Thyroid gland (tissue), 4 donors: ENCODE measurements at regions not wholly inside any gene's neighbourhood (a gene's known extent, or its start where the extent isn't known, plus 50 kb on each side); places are given as distances from the start of the nearest gene placed in this dataset.
A peak's percentile ranks its signal among the peaks of the same experiment; 100 is the strongest.

Experiments used
- DNase-seq, 2 donors: peaks; one replicate each; pipeline ENCODE4 v3.0.0-alpha.2; 2019
- H3K27ac ChIP-seq, 3 donors: fragments of 200-600 bp; sonication (generic); 1 replicate in 2 of 3; 2 replicates in 1 of 3; pipeline ENCODE4 v1.5.1; 2016 to 2019; ENCODE audit warnings: mild to moderate bottlenecking in 1 of 3, moderate library complexity in 1 of 3
- H3K27me3 ChIP-seq: fragments of 200-600 bp; sonication (generic); one replicate; pipeline ENCODE4 v1.5.1; 2019
- H3K36me3 ChIP-seq, 2 donors: fragments of 200-600 bp; sonication (generic); one replicate each; pipeline ENCODE4 v1.5.1; 2016 to 2019
- H3K4me1 ChIP-seq, 2 donors: fragments of 200-600 bp; sonication (generic); one replicate each; pipeline ENCODE4 v1.5.1; 2017 to 2019
- H3K4me3 ChIP-seq, 3 donors: fragments of 200-600 bp; sonication (generic); replicated peaks in 1 of 3; 1 replicate in 2 of 3; 2 replicates in 1 of 3; pipeline ENCODE4 v1.5.1; 2016; ENCODE audit warnings: mild to moderate bottlenecking in 1 of 3
- H3K9me3 ChIP-seq: fragments of 200-600 bp; sonication (generic); one replicate; pipeline ENCODE4 v1.5.1; 2017
- POLR2A ChIP-seq, 2 donors: fragments of 450-650 bp; IDR thresholded peaks; one replicate each; pipeline ENCODE4 v1.6.1; 2017; ENCODE audit warnings: antibody characterized with exemption in 2 of 2, mild to moderate bottlenecking in 2 of 2, moderate library complexity in 1 of 2
- WGBS, 2 donors: methylation state at CpG; one replicate each; pipeline ENCODE4 v1.1.5; 2017; 5-methylcytosine and 5-hydroxymethylcytosine counted together
- intact Hi-C: fragments of 100-400 bp; cut with DNase I; formaldehyde crosslinking; loops from one replicate; pipeline ENCODE4 v1.15.1; 2023
- TF ChIP-seq, protein P1 (sequence below), 6 experiments: fragments of 200-600 bp in 3 of 6; fragments of 450-650 bp in 3 of 6; sonication (generic) in 3 of 6; IDR thresholded peaks; one replicate each; pipeline ENCODE4 v1.5.1; 2016 to 2019; ENCODE audit warnings: antibody characterized with exemption in 6 of 6, mild to moderate bottlenecking in 2 of 6, inconsistent platforms in 1 of 6, moderate library complexity in 1 of 6

GRCh38 chr6:21881969-21882465 lies 288.5 kb downstream of the SOX4 start:
- TF ChIP-seq POLR2A (IDR thresholded peaks at IDR 0.05), result no peak
- TF ChIP-seq, protein P1, sequence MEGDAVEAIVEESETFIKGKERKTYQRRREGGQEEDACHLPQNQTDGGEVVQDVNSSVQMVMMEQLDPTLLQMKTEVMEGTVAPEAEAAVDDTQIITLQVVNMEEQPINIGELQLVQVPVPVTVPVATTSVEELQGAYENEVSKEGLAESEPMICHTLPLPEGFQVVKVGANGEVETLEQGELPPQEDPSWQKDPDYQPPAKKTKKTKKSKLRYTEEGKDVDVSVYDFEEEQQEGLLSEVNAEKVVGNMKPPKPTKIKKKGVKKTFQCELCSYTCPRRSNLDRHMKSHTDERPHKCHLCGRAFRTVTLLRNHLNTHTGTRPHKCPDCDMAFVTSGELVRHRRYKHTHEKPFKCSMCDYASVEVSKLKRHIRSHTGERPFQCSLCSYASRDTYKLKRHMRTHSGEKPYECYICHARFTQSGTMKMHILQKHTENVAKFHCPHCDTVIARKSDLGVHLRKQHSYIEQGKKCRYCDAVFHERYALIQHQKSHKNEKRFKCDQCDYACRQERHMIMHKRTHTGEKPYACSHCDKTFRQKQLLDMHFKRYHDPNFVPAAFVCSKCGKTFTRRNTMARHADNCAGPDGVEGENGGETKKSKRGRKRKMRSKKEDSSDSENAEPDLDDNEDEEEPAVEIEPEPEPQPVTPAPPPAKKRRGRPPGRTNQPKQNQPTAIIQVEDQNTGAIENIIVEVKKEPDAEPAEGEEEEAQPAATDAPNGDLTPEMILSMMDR (IDR thresholded peaks at IDR 0.05), result no peak
- Histone ChIP-seq H3K27ac (no peak overlapping the region), H3K9me3 (no peaks in the 10 kb centered on the region), H3K4me1 (peaks cover 0 to 5% of the 10 kb centered on the region in 2 donors), H3K4me3 (no peak overlapping the region), H3K27me3 (no peaks in the 10 kb centered on the region), H3K36me3 (no peaks in the 10 kb centered on the region)
- intact Hi-C loops, result no loop called here
- WGBS, 2 donors, result 92 to 96% methylated on average over 1 of the region's 1 CpG
- DNase-seq, result no peak

DNA sequence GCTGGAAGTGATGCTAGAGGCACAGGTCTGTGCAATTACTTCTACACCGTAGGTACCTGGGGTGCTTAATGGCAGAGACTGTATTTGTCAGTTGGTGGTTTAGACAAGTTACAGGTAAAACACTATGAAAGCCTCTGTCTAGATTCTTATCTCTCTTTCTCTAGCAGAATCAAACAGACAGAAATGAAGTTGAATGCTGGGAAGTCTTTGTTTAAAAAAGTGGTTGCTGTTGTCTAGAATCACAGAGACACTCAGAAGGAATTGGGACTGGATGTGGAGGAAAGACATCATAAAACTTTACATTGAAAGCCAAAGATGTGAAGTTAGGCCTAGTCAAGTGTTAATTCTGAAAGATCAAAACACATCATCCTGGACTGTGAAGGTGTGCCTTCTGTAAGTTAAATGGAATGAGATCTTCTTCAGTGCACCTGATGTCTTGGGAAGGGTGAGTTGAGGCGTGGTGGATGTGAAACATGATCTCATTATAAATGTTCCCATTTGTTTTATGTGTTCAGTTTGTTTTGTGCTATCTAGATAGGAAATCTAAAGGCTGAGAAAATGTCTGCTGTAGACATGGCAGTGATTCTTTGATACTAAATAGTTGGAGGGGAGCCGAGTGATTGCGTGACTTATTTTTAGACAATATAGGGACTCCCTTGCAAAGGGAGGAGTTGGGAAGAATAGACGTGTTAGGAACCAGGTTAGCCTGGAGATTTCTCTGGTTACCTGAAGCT lies 290.2 kb downstream of the SOX4 start:
- H3K27ac ChIP-seq, result no peak overlapping the region
- no peak overlapping the region for H3K4me3 ChIP-seq
- H3K9me3 ChIP-seq, result no peaks in the 10 kb centered on the region
- TF ChIP-seq, protein P1 (IDR thresholded peaks at IDR 0.05), result no peak
- TF ChIP-seq POLR2A (IDR thresholded peaks at IDR 0.05), result no peak
- WGBS, 2 donors, result 93 to 98% methylated on average over 5 of the region's 5 CpGs
- H3K36me3 ChIP-seq, result no peaks in the 10 kb centered on the region
- peaks cover 9 to 14% of the 10 kb centered on the region in 2 donors for H3K4me1 ChIP-seq
- intact Hi-C loops, result no loop called here
- no peaks in the 10 kb centered on the region for H3K27me3 ChIP-seq
- DNase-seq, result no peak

GRCh38 chr6:21885111-21885510 lies 291.6 kb downstream of the SOX4 start:
- intact Hi-C loops, result no loop called here
- H3K27ac ChIP-seq, result no peak overlapping the region
- WGBS, 2 donors, result 50 to 80% methylated on average over 1 of the region's 1 CpG
- no peaks in the 10 kb centered on the region for H3K36me3 ChIP-seq
- TF ChIP-seq, protein P1 (IDR thresholded peaks at IDR 0.05), result no peak
- TF ChIP-seq POLR2A (IDR thresholded peaks at IDR 0.05), result no peak
- H3K4me3 ChIP-seq, result no peak overlapping the region
- H3K9me3 ChIP-seq, result no peaks in the 10 kb centered on the region
- DNase-seq, result no peak
- H3K4me1 ChIP-seq, result peaks cover 9 to 14% of the 10 kb centered on the region in 2 donors
- H3K27me3 ChIP-seq, result no peaks in the 10 kb centered on the region

DNA sequence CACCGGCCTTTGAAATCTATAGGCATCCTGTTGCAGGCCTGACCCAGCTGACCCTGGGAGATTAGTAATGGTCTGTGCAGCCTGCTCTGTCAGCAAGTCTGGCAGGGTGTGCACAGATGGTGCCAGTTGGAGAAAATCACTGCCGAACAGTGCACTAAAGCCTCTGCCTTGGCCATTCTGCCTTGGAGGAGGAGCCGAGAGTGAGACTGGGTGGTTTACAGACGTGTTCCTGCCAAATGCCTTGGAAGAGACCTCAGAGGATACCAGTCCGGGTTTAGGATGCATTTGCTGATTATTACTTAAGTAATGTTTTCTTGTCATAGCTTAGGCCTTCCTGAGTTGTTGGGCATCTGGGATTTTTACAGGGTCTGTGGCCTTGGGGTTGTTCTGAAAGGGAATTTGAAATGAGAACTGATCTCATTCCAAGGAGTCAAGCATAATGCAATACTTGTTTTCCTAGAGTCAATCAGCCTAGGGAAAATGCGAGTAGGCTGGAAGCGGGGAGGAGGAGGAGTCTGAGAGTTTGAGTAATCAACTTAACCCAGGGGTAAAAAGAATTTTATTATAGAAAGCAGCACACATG lies 292.1 kb downstream of the SOX4 start:
- 78 to 81% methylated on average over 7 of the region's 7 CpGs for WGBS, 2 donors
- intact Hi-C loops, result no loop called here
- Histone ChIP-seq H3K27me3 (no peaks in the 10 kb centered on the region), H3K36me3 (no peaks in the 10 kb centered on the region), H3K27ac (no peak overlapping the region), H3K4me1 (peaks cover 9 to 14% of the 10 kb centered on the region in 2 donors), H3K4me3 (no peak overlapping the region), H3K9me3 (no peaks in the 10 kb centered on the region)
- no peak for TF ChIP-seq POLR2A (IDR thresholded peaks at IDR 0.05)
- TF ChIP-seq, protein P1 (IDR thresholded peaks at IDR 0.05), result no peak
- DNase-seq, result peak in 1 of 2 donors; percentile 3

DNA sequence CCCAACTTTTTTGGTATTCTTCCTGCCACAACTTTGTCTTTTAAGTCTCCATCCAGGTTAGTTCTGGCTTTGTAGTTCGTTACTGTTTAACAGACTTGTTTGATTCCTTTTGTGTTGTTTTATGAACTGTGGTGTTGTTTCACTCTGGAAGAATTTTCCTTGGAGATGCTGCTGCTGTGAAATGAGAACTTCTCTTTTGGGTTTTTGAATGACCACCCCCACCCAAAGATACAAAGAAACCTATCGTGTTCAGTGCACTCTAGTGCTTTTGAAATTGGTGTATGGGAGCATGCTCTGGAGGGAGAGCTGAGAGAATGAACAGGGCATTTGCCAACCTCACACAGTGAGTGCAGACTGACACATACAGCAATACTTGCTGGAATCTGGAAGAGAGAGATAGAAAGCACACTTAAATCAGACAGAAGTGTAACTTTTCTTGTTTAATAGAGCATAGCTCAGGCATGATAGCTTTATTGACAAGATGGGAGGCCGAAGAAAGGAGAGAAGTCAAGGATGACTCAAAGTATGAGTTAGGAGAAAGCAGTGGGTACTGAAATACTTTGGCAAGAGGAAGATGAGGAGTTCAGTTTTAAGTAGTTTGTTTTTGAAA lies 293.1 kb downstream of the SOX4 start:
- Histone ChIP-seq H3K27me3 (no peaks in the 10 kb centered on the region), H3K4me1 (peaks cover 9 to 14% of the 10 kb centered on the region in 2 donors), H3K36me3 (no peaks in the 10 kb centered on the region), H3K4me3 (no peak overlapping the region), H3K27ac (no peak overlapping the region), H3K9me3 (no peaks in the 10 kb centered on the region)
- WGBS, 2 donors, result 71 to 78% methylated on average over 3 of the region's 3 CpGs
- DNase-seq, result no peak
- no peak for TF ChIP-seq POLR2A (IDR thresholded peaks at IDR 0.05)
- TF ChIP-seq, protein P1 (IDR thresholded peaks at IDR 0.05), result no peak
- intact Hi-C loops, result no loop called here
